Neuronal stem cell (in vitro differentiated cells): ENCODE measurements at regions not wholly inside any gene's neighbourhood (a gene's known extent, or its start where the extent isn't known, plus 50 kb on each side); places are given as distances from the start of the nearest gene placed in this dataset.

Source experiments
- DNase-seq: peaks from one replicate; pipeline ENCODE4 v3.0.0-alpha.2; 2013; ENCODE audit warnings: low spot score
- H2AFZ ChIP-seq: one replicate; pipeline ENCODE4 v1.6.1; 2013; ENCODE audit warnings: mild to moderate bottlenecking, low read length, inconsistent platforms
- H2AK5ac ChIP-seq: 2 replicates; pipeline ENCODE4 v1.6.1; 2013; ENCODE audit warnings: low read depth, mild to moderate bottlenecking, inconsistent platforms, low read length, moderate library complexity, mixed read lengths
- H2BK120ac ChIP-seq: 2 replicates; pipeline ENCODE4 v1.6.1; 2013; ENCODE audit warnings: low read depth, mild to moderate bottlenecking, inconsistent platforms, low read length, moderate library complexity, mixed read lengths
- H2BK12ac ChIP-seq: one replicate; pipeline ENCODE4 v1.6.1; 2013; ENCODE audit warnings: low read length, inconsistent platforms
- H2BK15ac ChIP-seq: 2 replicates; pipeline ENCODE4 v1.6.1; 2013; ENCODE audit warnings: mild to moderate bottlenecking, low read length, inconsistent platforms, mixed read lengths
- H2BK5ac ChIP-seq: one replicate; pipeline ENCODE4 v1.6.1; 2013; ENCODE audit warnings: inconsistent platforms, mild to moderate bottlenecking, low read length, moderate library complexity
- H3K14ac ChIP-seq: one replicate; pipeline ENCODE4 v1.6.1; 2013; ENCODE audit warnings: low read length, inconsistent platforms
- H3K18ac ChIP-seq: 2 replicates; pipeline ENCODE4 v1.6.1; 2013; ENCODE audit warnings: low read length, inconsistent platforms
- H3K23ac ChIP-seq: 2 replicates; pipeline ENCODE4 v1.6.1; 2013; ENCODE audit warnings: low read depth, mild to moderate bottlenecking, mixed read lengths, low read length, inconsistent platforms; ENCODE audit not compliant: poor library complexity
- H3K27ac ChIP-seq: replicated peaks from 3 replicates; pipeline ENCODE4 v1.5.1; 2013; ENCODE audit warnings: low read length, inconsistent platforms
- H3K27me3 ChIP-seq, 3 experiments: 2 replicates each; pipeline ENCODE4 v1.6.1; 2013; ENCODE audit warnings: low read length in 3 of 3, mild to moderate bottlenecking in 2 of 3, inconsistent platforms in 1 of 3, low read depth in 1 of 3, mixed read lengths in 1 of 3, moderate library complexity in 1 of 3; ENCODE audit not compliant: control insufficient read depth in 3 of 3, insufficient read depth in 3 of 3
- H3K36me3 ChIP-seq, 2 donors: replicated peaks in 1 of 2; 2 replicates each; pipeline ENCODE4 v1.6.1; 2013; ENCODE audit warnings: low read length in 2 of 2; ENCODE audit not compliant: control insufficient read depth in 2 of 2, insufficient read depth in 2 of 2
- H3K4ac ChIP-seq: 2 replicates; pipeline ENCODE4 v1.6.1; 2013; ENCODE audit warnings: inconsistent platforms, mild to moderate bottlenecking, low read length, moderate library complexity
- H3K4me1 ChIP-seq, 2 donors: 1 replicate in 1 of 2; 2 replicates in 1 of 2; pipeline ENCODE4 v1.6.1; 2013; ENCODE audit warnings: low read length in 2 of 2, low read depth in 1 of 2; ENCODE audit not compliant: control insufficient read depth in 2 of 2, insufficient read depth in 1 of 2
- H3K4me2 ChIP-seq: one replicate; pipeline ENCODE4 v1.6.1; 2013; ENCODE audit warnings: mild to moderate bottlenecking, low read length, inconsistent platforms; ENCODE audit not compliant: insufficient read depth, poor library complexity, severe bottlenecking
- H3K4me3 ChIP-seq, 2 donors: 2 replicates each; pipeline ENCODE4 v1.5.1; 2013; ENCODE audit warnings: low read length in 2 of 2, mild to moderate bottlenecking in 2 of 2, inconsistent platforms in 1 of 2, moderate library complexity in 1 of 2
- H3K79me1 ChIP-seq: one replicate; pipeline ENCODE4 v1.6.1; 2013; ENCODE audit warnings: low read depth, mild to moderate bottlenecking, inconsistent platforms, low read length, moderate library complexity
- H3K9ac ChIP-seq: one replicate; pipeline ENCODE4 v1.6.1; 2013; ENCODE audit warnings: mild to moderate bottlenecking, low read depth, low read length, inconsistent platforms; ENCODE audit not compliant: poor library complexity
- H3K9me3 ChIP-seq, 2 donors: replicated peaks in 1 of 2; 2 replicates each; pipeline versions ENCODE3 to v1.6.1; 2013; ENCODE audit warnings: low read length in 2 of 2, mild to moderate bottlenecking in 2 of 2, inconsistent platforms in 1 of 2, low read depth in 1 of 2, mixed read lengths in 1 of 2, moderate library complexity in 1 of 2; ENCODE audit not compliant: control insufficient read depth in 2 of 2, insufficient read depth in 1 of 2
- H4K8ac ChIP-seq: one replicate; pipeline ENCODE4 v1.6.1; 2013; ENCODE audit warnings: low read depth, mild to moderate bottlenecking, inconsistent platforms, low read length, moderate library complexity
- H4K91ac ChIP-seq: one replicate; pipeline ENCODE4 v1.6.1; 2013; ENCODE audit warnings: low read length, low read depth, mild to moderate bottlenecking, inconsistent platforms; ENCODE audit not compliant: poor library complexity
- WGBS, 2 donors: extraction: QIAGEN DNeasy Blood & Tissue Kit; methylation state at CpG; one replicate each; pipeline ENCODE4 v1.1.7; 2013; ENCODE audit warnings: missing lambda C conversion rate in 2 of 2, mixed read lengths in 1 of 2; ENCODE audit not compliant: insufficient read length in 2 of 2, insufficient replicate concordance in 1 of 2; ENCODE audit errors: extremely low coverage in 2 of 2; 5-methylcytosine and 5-hydroxymethylcytosine counted together

DNA sequence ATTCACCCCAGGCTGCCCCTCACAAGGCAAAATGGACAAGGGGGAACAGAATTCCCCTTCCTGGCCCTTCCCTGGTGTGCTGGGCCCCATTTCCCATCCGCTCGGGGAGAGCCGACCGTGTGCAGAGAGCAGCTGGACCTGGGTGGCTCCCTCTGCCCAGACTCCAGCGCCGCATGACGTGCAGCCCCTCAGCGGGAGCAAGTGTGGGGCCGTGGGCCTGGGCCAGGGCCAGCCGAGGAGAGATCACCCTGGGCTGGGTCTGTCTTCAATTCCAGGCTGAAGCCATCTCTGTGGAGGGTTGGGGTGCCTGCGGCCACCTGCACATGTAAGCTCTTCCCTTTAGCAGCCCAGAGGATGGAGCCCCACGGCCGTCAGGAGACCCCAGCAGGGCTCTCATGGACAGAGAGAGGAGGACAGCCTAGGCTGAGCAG, 241.8 kb downstream of the TTLL2 start:
- peak overlapping the region; percentile 97 for H2AK5ac ChIP-seq
- no peak overlapping the region for H4K91ac ChIP-seq
- peaks cover 0 to 4% of the 10 kb centered on the region in 2 donors for H3K9me3 ChIP-seq
- no peak overlapping the region for H3K27ac ChIP-seq
- H3K14ac ChIP-seq: peak overlapping the region; percentile 26
- H3K4me1 ChIP-seq: peaks cover 10 to 13% of the 10 kb centered on the region in 2 donors
- H3K27me3 ChIP-seq: no peaks in the 10 kb centered on the region
- no peaks in the 10 kb centered on the region for H3K36me3 ChIP-seq
- H4K8ac ChIP-seq: no peak overlapping the region
- no peak overlapping the region for H2AFZ ChIP-seq
- H3K79me1 ChIP-seq: no peaks in the 10 kb centered on the region
- peak overlapping the region; percentile 45 for H3K9ac ChIP-seq
- peak overlapping the region; percentile 78 for H2BK15ac ChIP-seq
- H3K23ac ChIP-seq: peak overlapping the region; percentile 20
- H3K18ac ChIP-seq: peak overlapping the region; percentile 92
- peak overlapping the region; percentile 29 for H2BK120ac ChIP-seq
- H2BK12ac ChIP-seq: peak overlapping the region; percentile 97
- no peak overlapping the region for H3K4me2 ChIP-seq
- DNase-seq: no peak
- H2BK5ac ChIP-seq: peak overlapping the region; percentile 7
- peak overlapping the region; percentile 84 for H3K4ac ChIP-seq
- no peak overlapping the region for H3K4me3 ChIP-seq
- WGBS, 2 donors: no CpG with 5 or more reads among the region's 13 CpGs

DNA sequence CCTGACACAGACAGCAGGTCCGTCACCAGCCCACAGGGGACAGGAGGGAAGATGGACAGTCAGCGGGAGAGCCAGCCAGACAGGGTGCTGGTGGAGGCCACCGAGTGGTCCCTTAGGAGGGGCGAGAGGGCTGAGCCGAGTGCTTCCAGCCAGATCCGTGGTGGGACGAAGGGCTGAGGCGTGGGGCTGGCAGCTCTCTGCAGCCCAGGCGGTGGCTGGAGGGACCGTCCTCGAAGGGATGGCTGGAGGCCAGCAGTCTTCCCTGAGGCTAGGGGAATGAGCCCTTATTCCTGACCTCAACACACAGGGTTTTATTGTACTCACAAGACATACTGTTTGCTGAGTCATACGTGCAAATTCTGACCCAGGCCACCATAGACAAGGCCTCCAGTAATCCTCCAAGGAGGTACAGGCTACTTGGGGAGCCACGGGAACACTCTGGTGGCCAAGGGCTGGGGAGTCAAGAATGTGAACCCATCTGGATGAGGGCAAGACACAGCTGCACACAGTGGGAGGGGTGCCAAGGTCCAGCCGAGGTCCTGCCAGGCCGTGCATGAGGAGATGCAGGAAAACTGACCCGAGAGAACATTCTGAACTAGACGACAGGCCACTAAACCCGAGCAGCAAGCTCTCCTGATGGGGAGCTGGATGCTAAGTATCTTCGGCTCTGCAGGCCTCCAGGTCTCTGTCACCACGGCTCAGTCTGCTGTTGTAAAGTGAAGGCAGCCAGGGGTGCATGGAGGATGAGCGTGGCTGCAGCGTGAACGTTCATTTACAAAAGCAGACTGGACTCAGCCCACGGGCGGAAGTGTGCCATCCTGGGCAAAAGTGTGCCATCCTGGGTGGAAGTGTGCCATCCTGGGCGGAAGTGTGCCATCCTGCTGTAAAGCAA, 242.5 kb downstream of the TTLL2 start:
- Histone ChIP-seq H2BK120ac (peak overlapping the region; percentile 29), H3K4me3 (no peak overlapping the region), H3K23ac (peak overlapping the region; percentile 20), H3K18ac (peak overlapping the region; percentile 92), H3K27me3 (no peaks in the 10 kb centered on the region), H3K4me2 (no peak overlapping the region), H3K14ac (peak overlapping the region; percentile 67), H3K4ac (peak overlapping the region; percentile 84), H2BK15ac (peak overlapping the region; percentile 78), H3K4me1 (peaks cover 11 to 13% of the 10 kb centered on the region in 2 donors), H3K79me1 (no peaks in the 10 kb centered on the region), H2AK5ac (peak overlapping the region; percentile 97), H3K36me3 (no peaks in the 10 kb centered on the region), H2BK12ac (peak overlapping the region; percentile 97), H4K8ac (no peak overlapping the region), H3K9me3 (peaks cover 0 to 4% of the 10 kb centered on the region in 2 donors), H4K91ac (no peak overlapping the region), H3K27ac (no peak overlapping the region), H2AFZ (no peak overlapping the region), H3K9ac (peak overlapping the region; percentile 45), H2BK5ac (peak overlapping the region; percentile 7)
- no peak for DNase-seq
- no CpG with 5 or more reads among the region's 26 CpGs for WGBS, 2 donors

DNA sequence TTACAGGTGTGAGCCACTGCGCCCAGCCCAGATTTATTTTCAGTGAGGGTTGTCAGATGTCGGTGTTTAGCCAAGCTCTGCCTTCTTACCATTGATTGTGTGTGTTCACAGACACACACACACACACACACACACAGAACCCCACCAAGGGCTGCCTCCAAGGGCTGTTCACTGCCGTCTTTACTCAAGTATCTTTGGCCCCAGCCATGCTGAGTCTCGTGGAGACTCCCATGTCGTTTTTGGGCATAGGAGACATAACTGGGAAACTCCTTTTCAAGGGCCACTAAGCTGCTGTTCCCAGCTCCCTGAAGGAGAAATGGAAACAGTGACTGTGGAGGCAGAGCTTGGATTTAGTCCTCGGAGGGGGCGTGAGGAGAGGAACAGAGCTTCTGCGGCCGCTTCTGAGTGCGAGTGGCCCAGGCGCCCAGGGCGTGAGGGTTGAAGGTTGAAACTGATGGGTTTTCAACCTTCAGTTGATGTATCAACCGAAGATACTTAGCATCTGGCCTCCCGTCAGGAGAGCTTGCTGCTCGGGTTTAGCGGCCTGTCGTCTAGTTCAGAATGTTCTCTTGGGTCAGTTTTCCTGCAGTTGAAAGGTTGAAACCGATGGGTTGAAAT, 243.6 kb downstream of the TTLL2 start:
- Histone ChIP-seq H3K4me3 (no peak overlapping the region), H2BK120ac (no peak overlapping the region), H3K4me1 (peaks cover 17 to 19% of the 10 kb centered on the region in 2 donors), H3K14ac (no peak overlapping the region), H4K8ac (no peak overlapping the region), H3K9ac (no peak overlapping the region), H3K36me3 (no peaks in the 10 kb centered on the region), H3K4me2 (no peak overlapping the region), H3K23ac (no peak overlapping the region), H3K4ac (peak overlapping the region; percentile 28), H4K91ac (no peak overlapping the region), H2AFZ (no peak overlapping the region), H3K9me3 (peaks cover 0 to 4% of the 10 kb centered on the region in 2 donors), H3K27me3 (no peaks in the 10 kb centered on the region), H2BK12ac (no peak overlapping the region), H2AK5ac (no peak overlapping the region), H3K18ac (peak overlapping the region; percentile 52), H3K79me1 (no peaks in the 10 kb centered on the region), H2BK15ac (no peak overlapping the region), H2BK5ac (no peak overlapping the region), H3K27ac (no peak overlapping the region)
- DNase-seq: no peak
- no CpG with 5 or more reads among the region's 18 CpGs for WGBS, 2 donors
